ENCODE measurements at regions not wholly inside any gene's neighbourhood (a gene's known extent, or its start where the extent isn't known, plus 50 kb on each side); places are given as distances from the start of the nearest gene placed in this dataset.
A peak's percentile ranks its signal among the peaks of the same experiment; 100 is the strongest.
"Not testable (repeated sequence)": the region's sequence is repeated elsewhere in the genome, so short reads cannot be mapped to it uniquely, and the experiment has no call there.

GRCh38 chr11:109062445-109062844 is 359.5 kb upstream of the C11orf87 start:
- no peaks in the 10 kb centered on the region for H3K36me3 ChIP-seq (ENCODE audit: insufficient read depth)
- H3K27ac ChIP-seq (ENCODE audit: low read depth): no peak overlapping the region
- no peak for DNase-seq (ENCODE audit: extremely low spot score)
- no peak overlapping the region for H3K4me3 ChIP-seq (ENCODE audit: low read depth, low read length)
- WGBS: 60% methylated on average over 2 of the region's 2 CpGs
- no peaks in the 10 kb centered on the region for H3K4me1 ChIP-seq (ENCODE audit: insufficient read depth)

- Histone ChIP-seq H3K4me1 (ENCODE audit: insufficient read depth) (no peaks in the 10 kb centered on the region), H3K36me3 (ENCODE audit: insufficient read depth) (no peaks in the 10 kb centered on the region), H3K27ac (ENCODE audit: low read depth) (no peak overlapping the region), H3K4me3 (ENCODE audit: low read depth, low read length) (no peak overlapping the region)
- WGBS: 63% methylated on average over 2 of the region's 2 CpGs
- DNase-seq (ENCODE audit: extremely low spot score): no peak
These were observed 359.1 kb upstream of the C11orf87 start for GRCh38 chr11:109062871-109063270.

GRCh38 chr11:109064618-109065311 is 357.2 kb upstream of the C11orf87 start:
- H3K36me3 ChIP-seq (ENCODE audit: insufficient read depth); H3K4me1 ChIP-seq (ENCODE audit: insufficient read depth); DNase-seq (ENCODE audit: extremely low spot score); H3K4me3 ChIP-seq (ENCODE audit: low read depth, low read length); H3K27ac ChIP-seq (ENCODE audit: low read depth): not testable (repeated sequence)
- WGBS: 87% methylated on average over 5 of the region's 5 CpGs

- Histone ChIP-seq H3K36me3 (ENCODE audit: insufficient read depth) (no peaks in the 10 kb centered on the region), H3K4me1 (ENCODE audit: insufficient read depth) (no peaks in the 10 kb centered on the region), H3K4me3 (ENCODE audit: low read depth, low read length) (no peak overlapping the region), H3K27ac (ENCODE audit: low read depth) (no peak overlapping the region)
- DNase-seq (ENCODE audit: extremely low spot score): no peak
These were observed 350.7 kb upstream of the C11orf87 start for GRCh38 chr11:109071262-109071661.

- H3K27ac ChIP-seq (ENCODE audit: low read depth): no peak overlapping the region
- no peaks in the 10 kb centered on the region for H3K36me3 ChIP-seq (ENCODE audit: insufficient read depth)
- no peak overlapping the region for H3K4me3 ChIP-seq (ENCODE audit: low read depth, low read length)
- 41% methylated on average over 5 of the region's 5 CpGs for WGBS
- H3K4me1 ChIP-seq (ENCODE audit: insufficient read depth): no peaks in the 10 kb centered on the region
- DNase-seq (ENCODE audit: extremely low spot score): peak; percentile 55
These were observed 350.1 kb upstream of the C11orf87 start for GRCh38 chr11:109071712-109072524.

- H3K4me3 ChIP-seq (ENCODE audit: low read depth, low read length): no peak overlapping the region
- no peaks in the 10 kb centered on the region for H3K4me1 ChIP-seq (ENCODE audit: insufficient read depth)
- H3K27ac ChIP-seq (ENCODE audit: low read depth): no peak overlapping the region
- no peaks in the 10 kb centered on the region for H3K36me3 ChIP-seq (ENCODE audit: insufficient read depth)
- 91% methylated on average over 4 of the region's 4 CpGs for WGBS
- no peak for DNase-seq (ENCODE audit: extremely low spot score)
These were observed 348.8 kb upstream of the C11orf87 start for GRCh38 chr11:109073032-109073822.

GRCh38 chr11:109075976-109076375 is 346.0 kb upstream of the C11orf87 start:
- Histone ChIP-seq H3K36me3 (ENCODE audit: insufficient read depth) (no peaks in the 10 kb centered on the region), H3K4me1 (ENCODE audit: insufficient read depth) (no peaks in the 10 kb centered on the region), H3K27ac (ENCODE audit: low read depth) (no peak overlapping the region), H3K4me3 (ENCODE audit: low read depth, low read length) (no peak overlapping the region)
- 66% methylated on average over 2 of the region's 2 CpGs for WGBS
- DNase-seq (ENCODE audit: extremely low spot score): no peak

- WGBS: 61% methylated on average over 2 of the region's 2 CpGs
- no peak overlapping the region for H3K27ac ChIP-seq (ENCODE audit: low read depth)
- no peak for DNase-seq (ENCODE audit: extremely low spot score)
- H3K4me3 ChIP-seq (ENCODE audit: low read depth, low read length): no peak overlapping the region
- no peaks in the 10 kb centered on the region for H3K36me3 ChIP-seq (ENCODE audit: insufficient read depth)
- no peaks in the 10 kb centered on the region for H3K4me1 ChIP-seq (ENCODE audit: insufficient read depth)
These were observed 345.1 kb upstream of the C11orf87 start for GRCh38 chr11:109076870-109077269.

- WGBS: 90% methylated on average over 3 of the region's 3 CpGs
- Histone ChIP-seq H3K4me1 (ENCODE audit: insufficient read depth) (no peaks in the 10 kb centered on the region), H3K36me3 (ENCODE audit: insufficient read depth) (no peaks in the 10 kb centered on the region), H3K27ac (ENCODE audit: low read depth) (no peak overlapping the region), H3K4me3 (ENCODE audit: low read depth, low read length) (no peak overlapping the region)
- DNase-seq (ENCODE audit: extremely low spot score): no peak
These were observed 344.6 kb upstream of the C11orf87 start for GRCh38 chr11:109077291-109077920.

- WGBS: 64% methylated on average over 5 of the region's 5 CpGs
- Histone ChIP-seq H3K4me1 (ENCODE audit: insufficient read depth) (no peaks in the 10 kb centered on the region), H3K4me3 (ENCODE audit: low read depth, low read length) (no peak overlapping the region), H3K27ac (ENCODE audit: low read depth) (no peak overlapping the region), H3K36me3 (ENCODE audit: insufficient read depth) (no peaks in the 10 kb centered on the region)
- no peak for DNase-seq (ENCODE audit: extremely low spot score)
These were observed 336.1 kb upstream of the C11orf87 start for GRCh38 chr11:109085708-109086373.

GRCh38 chr11:109086931-109087330 is 335.1 kb upstream of the C11orf87 start:
- Histone ChIP-seq H3K4me1 (ENCODE audit: insufficient read depth) (no peaks in the 10 kb centered on the region), H3K4me3 (ENCODE audit: low read depth, low read length) (no peak overlapping the region), H3K36me3 (ENCODE audit: insufficient read depth) (no peaks in the 10 kb centered on the region), H3K27ac (ENCODE audit: low read depth) (no peak overlapping the region)
- 80% methylated on average over 1 of the region's 1 CpG for WGBS
- DNase-seq (ENCODE audit: extremely low spot score): no peak

GRCh38 chr11:109088086-109088485 is 333.9 kb upstream of the C11orf87 start:
- 79% methylated on average over 2 of the region's 2 CpGs for WGBS
- no peak for DNase-seq (ENCODE audit: extremely low spot score)
- H3K36me3 ChIP-seq (ENCODE audit: insufficient read depth): no peaks in the 10 kb centered on the region
- no peak overlapping the region for H3K4me3 ChIP-seq (ENCODE audit: low read depth, low read length)
- no peaks in the 10 kb centered on the region for H3K4me1 ChIP-seq (ENCODE audit: insufficient read depth)
- H3K27ac ChIP-seq (ENCODE audit: low read depth): no peak overlapping the region

- DNase-seq (ENCODE audit: extremely low spot score): no peak
- H3K4me3 ChIP-seq (ENCODE audit: low read depth, low read length): no peak overlapping the region
- WGBS: 74% methylated on average over 2 of the region's 2 CpGs
- no peak overlapping the region for H3K27ac ChIP-seq (ENCODE audit: low read depth)
- H3K4me1 ChIP-seq (ENCODE audit: insufficient read depth): no peaks in the 10 kb centered on the region
- H3K36me3 ChIP-seq (ENCODE audit: insufficient read depth): no peaks in the 10 kb centered on the region
These were observed 332.8 kb upstream of the C11orf87 start for GRCh38 chr11:109089144-109089543.

All from urinary bladder (tissue), 3 donors.